Retinal pigment epithelial cell (primary cell): ENCODE measurements at regions not wholly inside any gene's neighbourhood (a gene's known extent, or its start where the extent isn't known, plus 50 kb on each side); places are given as distances from the start of the nearest gene placed in this dataset.

ENCODE experiments used
- DNase-seq: peaks from one replicate; pipeline ENCODE4 v3.0.0-alpha.2; 2010; ENCODE audit warnings: low read depth
- H3K4me3 ChIP-seq: 2 replicates; pipeline ENCODE4 v1.5.1; 2011; ENCODE audit warnings: mild to moderate bottlenecking, low read length, control low read depth, moderate library complexity
- CTCF ChIP-seq: conservative IDR thresholded peaks from 2 replicates; pipeline ENCODE4 v1.5.1; 2011; ENCODE audit warnings: low read depth, low read length, control low read depth, inconsistent platforms

GRCh38 chr13:34667286-34668218, 274.5 kb upstream of the NBEA start:
- H3K4me3 ChIP-seq = no peak overlapping the region
- no peak for DNase-seq
- no peak for TF ChIP-seq CTCF

DNA sequence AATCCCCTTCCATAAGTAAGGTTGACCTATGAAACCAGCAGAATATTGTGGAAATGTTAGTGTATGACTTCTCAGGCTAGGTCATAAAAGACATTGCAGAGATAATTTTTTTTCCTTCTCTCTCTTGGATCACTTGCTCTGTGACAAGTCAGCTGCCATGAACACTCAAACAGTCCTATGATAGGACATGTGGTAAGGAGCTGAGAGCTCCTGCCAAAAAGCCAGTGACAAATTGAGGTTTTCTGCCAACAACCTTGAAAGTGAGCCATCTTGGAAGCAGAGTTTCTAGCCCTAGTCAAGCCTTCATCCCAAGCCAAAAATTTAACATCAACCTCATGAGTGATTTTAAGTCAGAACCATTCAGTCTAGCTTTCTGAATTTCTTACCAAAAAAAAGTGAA, 270.9 kb upstream of the NBEA start:
- no peak for TF ChIP-seq CTCF
- DNase-seq = no peak
- no peak overlapping the region for H3K4me3 ChIP-seq

DNA sequence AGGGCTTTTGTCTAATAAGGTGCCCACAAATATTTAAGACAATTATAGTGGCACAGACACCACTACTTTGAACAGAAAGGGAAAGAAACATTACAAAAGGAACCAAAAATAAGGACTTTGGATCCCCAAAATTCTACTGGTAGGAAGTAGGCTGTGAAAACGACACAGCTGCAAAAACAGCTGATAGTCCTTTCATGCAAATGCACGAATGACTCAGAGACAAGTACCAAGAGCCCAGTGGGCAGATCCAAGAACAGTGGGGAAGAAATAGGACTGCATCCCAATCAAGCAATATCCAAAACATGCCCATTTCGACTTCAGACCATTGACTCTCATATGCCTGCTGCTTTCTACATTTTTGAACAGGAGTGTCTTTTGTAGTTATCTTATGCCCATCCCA, 269.4 kb upstream of the NBEA start:
- no peak overlapping the region for H3K4me3 ChIP-seq
- DNase-seq = no peak
- TF ChIP-seq CTCF = no peak

- no peak for TF ChIP-seq CTCF
- no peak for DNase-seq
- no peak overlapping the region for H3K4me3 ChIP-seq
Measured at GRCh38 chr13:34675626-34676025, 266.4 kb upstream of the NBEA start.

DNA sequence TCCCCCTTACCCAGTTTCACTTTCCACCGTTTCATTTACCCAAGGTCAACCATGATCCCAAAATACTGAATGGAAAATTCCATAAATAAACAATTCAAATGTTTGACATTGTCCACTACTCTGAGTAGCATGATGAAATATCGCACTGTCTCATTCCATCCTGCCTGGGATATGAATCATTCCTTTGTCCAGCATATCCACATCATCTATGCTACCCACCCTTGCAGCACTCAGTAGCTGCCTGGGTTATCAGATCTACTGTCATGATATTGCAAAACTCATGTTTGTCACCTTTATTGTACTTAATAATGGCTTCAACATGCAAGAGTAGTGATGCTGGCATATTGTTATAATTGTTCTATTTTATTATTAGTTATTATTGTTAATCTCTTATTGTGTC, 263.9 kb upstream of the NBEA start:
- no peak overlapping the region for H3K4me3 ChIP-seq
- no peak for DNase-seq
- no peak for TF ChIP-seq CTCF

DNA sequence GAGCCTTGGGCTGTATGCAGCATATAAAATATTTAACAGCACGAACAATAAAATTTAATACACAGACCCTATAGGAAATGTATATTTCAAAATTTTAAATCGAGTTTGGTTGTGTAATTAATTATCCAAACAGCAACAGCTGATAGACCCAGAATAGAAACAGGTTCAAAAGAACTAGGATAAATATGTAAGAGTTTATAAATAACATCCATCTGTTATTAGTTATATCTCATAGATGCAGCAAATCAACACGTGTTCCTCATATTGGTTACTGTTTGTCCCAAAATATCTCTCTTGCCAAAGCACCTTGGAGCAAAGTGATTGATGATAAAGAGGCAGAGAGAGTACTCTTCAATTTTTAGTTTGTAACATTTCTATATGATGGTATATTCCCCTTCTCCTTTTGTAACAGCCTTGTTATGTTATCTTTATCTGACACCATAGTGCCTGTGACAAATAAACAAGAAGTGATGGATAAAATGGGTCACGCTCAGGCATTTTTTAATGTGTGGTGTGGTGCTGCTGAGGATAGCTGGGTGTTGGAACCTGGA, 260.6 kb upstream of the NBEA start:
- DNase-seq = no peak
- no peak for TF ChIP-seq CTCF
- no peak overlapping the region for H3K4me3 ChIP-seq

DNA sequence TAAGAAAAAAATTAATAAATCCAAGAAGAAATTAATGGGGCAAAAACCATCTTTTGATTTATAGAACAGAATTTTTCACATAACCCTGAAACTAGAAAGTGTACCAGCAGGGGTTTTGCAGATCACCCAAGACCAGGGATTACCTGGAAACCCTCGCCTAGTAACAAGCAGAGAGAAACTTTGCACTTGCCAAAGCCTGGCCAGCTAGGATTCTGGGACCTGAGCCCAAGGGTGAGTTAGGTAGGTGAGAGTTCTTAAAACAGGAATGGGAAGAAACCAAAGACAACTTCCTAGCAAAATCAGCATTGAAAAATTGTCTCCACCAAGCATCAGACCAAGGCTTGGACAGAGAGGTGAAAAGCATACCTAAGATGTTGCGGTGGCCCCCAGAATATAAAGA, 247.0 kb upstream of the NBEA start:
- no peak for TF ChIP-seq CTCF
- DNase-seq = no peak

More for the DNA sequence above, 247.0 kb upstream of the NBEA start:
- H3K4me3 ChIP-seq = no peak overlapping the region
